ENCODE measurements at regions not wholly inside any gene's neighbourhood (a gene's known extent, or its start where the extent isn't known, plus 50 kb on each side); places are given as distances from the start of the nearest gene placed in this dataset.

GRCh38 chr6:159443417-159443920 is 249.6 kb downstream of the SOD2 start:
- TF ChIP-seq, protein P1, sequence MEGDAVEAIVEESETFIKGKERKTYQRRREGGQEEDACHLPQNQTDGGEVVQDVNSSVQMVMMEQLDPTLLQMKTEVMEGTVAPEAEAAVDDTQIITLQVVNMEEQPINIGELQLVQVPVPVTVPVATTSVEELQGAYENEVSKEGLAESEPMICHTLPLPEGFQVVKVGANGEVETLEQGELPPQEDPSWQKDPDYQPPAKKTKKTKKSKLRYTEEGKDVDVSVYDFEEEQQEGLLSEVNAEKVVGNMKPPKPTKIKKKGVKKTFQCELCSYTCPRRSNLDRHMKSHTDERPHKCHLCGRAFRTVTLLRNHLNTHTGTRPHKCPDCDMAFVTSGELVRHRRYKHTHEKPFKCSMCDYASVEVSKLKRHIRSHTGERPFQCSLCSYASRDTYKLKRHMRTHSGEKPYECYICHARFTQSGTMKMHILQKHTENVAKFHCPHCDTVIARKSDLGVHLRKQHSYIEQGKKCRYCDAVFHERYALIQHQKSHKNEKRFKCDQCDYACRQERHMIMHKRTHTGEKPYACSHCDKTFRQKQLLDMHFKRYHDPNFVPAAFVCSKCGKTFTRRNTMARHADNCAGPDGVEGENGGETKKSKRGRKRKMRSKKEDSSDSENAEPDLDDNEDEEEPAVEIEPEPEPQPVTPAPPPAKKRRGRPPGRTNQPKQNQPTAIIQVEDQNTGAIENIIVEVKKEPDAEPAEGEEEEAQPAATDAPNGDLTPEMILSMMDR (IDR thresholded peaks at IDR 0.05; ENCODE audit: low read length) = no peak
- TF ChIP-seq EZH2 (IDR thresholded peaks at IDR 0.05; ENCODE audit: borderline replicate concordance, low read length) = no peak
